ENCODE measurements at regions not wholly inside any gene's neighbourhood (a gene's known extent, or its start where the extent isn't known, plus 50 kb on each side); places are given as distances from the start of the nearest gene placed in this dataset.

DNA sequence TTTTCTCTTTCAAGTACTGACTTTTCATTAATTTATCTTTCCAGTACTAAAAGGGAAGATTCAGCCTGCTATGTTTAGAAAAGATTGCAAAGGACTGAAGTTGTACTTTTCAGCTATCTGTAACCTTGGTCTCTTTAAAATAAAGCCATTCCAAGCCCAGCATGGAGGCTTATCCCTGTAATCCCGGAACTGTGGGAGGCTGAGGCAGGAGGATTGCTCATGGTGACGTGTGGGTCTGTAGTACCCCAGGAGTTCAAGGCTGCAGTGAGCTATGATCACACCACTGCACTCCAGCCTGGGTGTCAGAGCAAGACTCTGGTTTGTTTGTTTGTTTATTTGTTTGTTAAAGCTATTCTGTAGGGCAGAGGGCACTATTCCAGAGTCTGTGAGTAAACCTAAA lies 50.6 kb upstream of the TMEM170B start:
- H3K27ac ChIP-seq (ENCODE audit: extremely low read depth, low read depth, low read length), result no peak overlapping the region
- CTCF ChIA-PET, result interaction anchor here (0.5 to 2.1 kb wide), 3 partner anchors 9 to 533 kb away, joined by 3 to 5 read pairs (median 4); no protein-coding TSS in a partner anchor
- H3K36me3 ChIP-seq (ENCODE audit: control insufficient read depth in 2 of 2, insufficient read depth in 1 of 2, low read length in 2 of 2), result no peaks in the 10 kb centered on the region
- H3K9me3 ChIP-seq (ENCODE audit: control insufficient read depth, insufficient read depth, low read depth, low read length), result no peaks in the 10 kb centered on the region
- POLR2A ChIA-PET, result no interaction called here
- H3K4me3 ChIP-seq (ENCODE audit: low read depth, low read length), result no peak overlapping the region
- no peak for TF ChIP-seq ZSCAN16 (tag by site-specific recombination; IDR thresholded peaks at IDR 0.05)
- no peak for TF ChIP-seq HOXC10 (CRISPR knock-in tag; IDR thresholded peaks at IDR 0.05)
- TF ChIP-seq, protein P1, sequence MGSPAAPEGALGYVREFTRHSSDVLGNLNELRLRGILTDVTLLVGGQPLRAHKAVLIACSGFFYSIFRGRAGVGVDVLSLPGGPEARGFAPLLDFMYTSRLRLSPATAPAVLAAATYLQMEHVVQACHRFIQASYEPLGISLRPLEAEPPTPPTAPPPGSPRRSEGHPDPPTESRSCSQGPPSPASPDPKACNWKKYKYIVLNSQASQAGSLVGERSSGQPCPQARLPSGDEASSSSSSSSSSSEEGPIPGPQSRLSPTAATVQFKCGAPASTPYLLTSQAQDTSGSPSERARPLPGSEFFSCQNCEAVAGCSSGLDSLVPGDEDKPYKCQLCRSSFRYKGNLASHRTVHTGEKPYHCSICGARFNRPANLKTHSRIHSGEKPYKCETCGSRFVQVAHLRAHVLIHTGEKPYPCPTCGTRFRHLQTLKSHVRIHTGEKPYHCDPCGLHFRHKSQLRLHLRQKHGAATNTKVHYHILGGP (tag by site-specific recombination; IDR thresholded peaks at IDR 0.05), result no peak
- no peaks in the 10 kb centered on the region for H3K4me1 ChIP-seq (ENCODE audit: control insufficient read depth, insufficient read depth, low read length)

DNA sequence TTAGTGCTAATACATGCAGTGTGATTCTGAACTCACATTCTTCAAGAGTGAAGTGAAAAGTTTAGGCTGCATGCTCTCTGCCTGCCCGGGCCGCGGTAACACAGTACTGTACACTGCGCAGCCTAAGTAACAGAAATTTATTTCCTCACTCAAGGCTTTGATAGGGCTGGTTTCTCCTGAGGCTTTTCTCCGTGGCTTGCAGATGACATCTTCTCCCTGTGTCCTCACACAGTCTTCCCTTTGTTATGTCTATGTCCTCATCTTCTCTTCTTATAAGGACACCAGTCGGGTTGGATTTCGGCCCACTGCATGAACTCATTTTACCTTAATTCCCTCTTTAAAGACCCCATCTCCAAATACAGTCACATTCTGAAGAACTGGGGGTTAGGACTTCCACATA lies 51.1 kb upstream of the TMEM170B start:
- Histone ChIP-seq H3K4me1 (ENCODE audit: control insufficient read depth, insufficient read depth, low read length) (no peaks in the 10 kb centered on the region), H3K9me3 (ENCODE audit: control insufficient read depth, insufficient read depth, low read depth, low read length) (no peaks in the 10 kb centered on the region), H3K36me3 (ENCODE audit: control insufficient read depth in 2 of 2, insufficient read depth in 1 of 2, low read length in 2 of 2) (no peaks in the 10 kb centered on the region), H3K27ac (ENCODE audit: extremely low read depth, low read depth, low read length) (no peak overlapping the region), H3K4me3 (ENCODE audit: low read depth, low read length) (no peak overlapping the region)
- ChIA-PET CTCF (interaction anchor here (1.1 to 5.5 kb wide), 3 partner anchors 10 to 314 kb away, joined by 4 to 49 read pairs (median 5); no protein-coding TSS in a partner anchor), POLR2A (no interaction called here)
- no peak for TF ChIP-seq HOXC10 (CRISPR knock-in tag; IDR thresholded peaks at IDR 0.05)
- no peak for TF ChIP-seq ZNF366 (tag by site-specific recombination; conservative IDR thresholded peaks at IDR 0.05)
- no peak for TF ChIP-seq ZNF654 (tag by site-specific recombination; IDR thresholded peaks at IDR 0.05; ENCODE audit: low read depth)
- TF ChIP-seq ZNF521 (tag by site-specific recombination; IDR thresholded peaks at IDR 0.05), result no peak
- TF ChIP-seq, protein P2, sequence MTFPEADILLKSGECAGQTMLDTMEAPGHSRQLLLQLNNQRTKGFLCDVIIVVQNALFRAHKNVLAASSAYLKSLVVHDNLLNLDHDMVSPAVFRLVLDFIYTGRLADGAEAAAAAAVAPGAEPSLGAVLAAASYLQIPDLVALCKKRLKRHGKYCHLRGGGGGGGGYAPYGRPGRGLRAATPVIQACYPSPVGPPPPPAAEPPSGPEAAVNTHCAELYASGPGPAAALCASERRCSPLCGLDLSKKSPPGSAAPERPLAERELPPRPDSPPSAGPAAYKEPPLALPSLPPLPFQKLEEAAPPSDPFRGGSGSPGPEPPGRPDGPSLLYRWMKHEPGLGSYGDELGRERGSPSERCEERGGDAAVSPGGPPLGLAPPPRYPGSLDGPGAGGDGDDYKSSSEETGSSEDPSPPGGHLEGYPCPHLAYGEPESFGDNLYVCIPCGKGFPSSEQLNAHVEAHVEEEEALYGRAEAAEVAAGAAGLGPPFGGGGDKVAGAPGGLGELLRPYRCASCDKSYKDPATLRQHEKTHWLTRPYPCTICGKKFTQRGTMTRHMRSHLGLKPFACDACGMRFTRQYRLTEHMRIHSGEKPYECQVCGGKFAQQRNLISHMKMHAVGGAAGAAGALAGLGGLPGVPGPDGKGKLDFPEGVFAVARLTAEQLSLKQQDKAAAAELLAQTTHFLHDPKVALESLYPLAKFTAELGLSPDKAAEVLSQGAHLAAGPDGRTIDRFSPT (tag by site-specific recombination; IDR thresholded peaks at IDR 0.05), result no peak
- TF ChIP-seq, protein P3, sequence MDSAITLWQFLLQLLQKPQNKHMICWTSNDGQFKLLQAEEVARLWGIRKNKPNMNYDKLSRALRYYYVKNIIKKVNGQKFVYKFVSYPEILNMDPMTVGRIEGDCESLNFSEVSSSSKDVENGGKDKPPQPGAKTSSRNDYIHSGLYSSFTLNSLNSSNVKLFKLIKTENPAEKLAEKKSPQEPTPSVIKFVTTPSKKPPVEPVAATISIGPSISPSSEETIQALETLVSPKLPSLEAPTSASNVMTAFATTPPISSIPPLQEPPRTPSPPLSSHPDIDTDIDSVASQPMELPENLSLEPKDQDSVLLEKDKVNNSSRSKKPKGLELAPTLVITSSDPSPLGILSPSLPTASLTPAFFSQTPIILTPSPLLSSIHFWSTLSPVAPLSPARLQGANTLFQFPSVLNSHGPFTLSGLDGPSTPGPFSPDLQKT (IDR thresholded peaks at IDR 0.05; ENCODE audit: borderline replicate concordance, low read depth, low read length), result no peak
- no peak for TF ChIP-seq ZSCAN23 (tag by site-specific recombination; IDR thresholded peaks at IDR 0.05)
- no peak for TF ChIP-seq ZNF510 (tag by site-specific recombination; IDR thresholded peaks at IDR 0.05; ENCODE audit: insufficient replicate concordance)

DNA sequence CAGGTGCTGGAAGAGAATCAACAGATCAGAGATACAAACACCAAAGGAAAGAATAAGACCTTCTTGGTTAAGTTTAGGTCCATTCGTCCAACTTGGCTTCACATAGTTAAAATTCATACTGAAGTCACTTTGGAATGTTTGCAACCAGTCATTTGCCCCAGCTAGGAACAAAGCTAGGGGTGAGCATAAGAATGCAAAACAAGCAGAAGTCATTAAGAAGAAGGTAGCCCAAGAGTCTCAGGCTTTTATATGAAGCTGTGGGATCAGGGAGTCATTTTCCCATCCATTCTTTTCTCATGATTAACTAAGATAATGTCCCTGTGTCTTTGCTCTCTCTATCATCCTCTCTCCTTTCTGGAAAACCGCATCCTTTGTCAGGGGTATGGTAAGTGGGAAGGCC lies 51.5 kb upstream of the TMEM170B start:
- Histone ChIP-seq H3K9me3 (ENCODE audit: control insufficient read depth, insufficient read depth, low read depth, low read length) (no peaks in the 10 kb centered on the region), H3K4me3 (ENCODE audit: low read depth, low read length) (no peak overlapping the region), H3K36me3 (ENCODE audit: control insufficient read depth in 2 of 2, insufficient read depth in 1 of 2, low read length in 2 of 2) (no peaks in the 10 kb centered on the region), H3K27ac (ENCODE audit: extremely low read depth, low read depth, low read length) (no peak overlapping the region), H3K4me1 (ENCODE audit: control insufficient read depth, insufficient read depth, low read length) (no peaks in the 10 kb centered on the region)
- POLR2A ChIA-PET, result no interaction called here
- CTCF ChIA-PET, result interaction anchor here (1.4 to 5.5 kb wide), 3 partner anchors 8 to 314 kb away, joined by 3 to 49 read pairs (median 5); no protein-coding TSS in a partner anchor
- TF ChIP-seq, protein P4, sequence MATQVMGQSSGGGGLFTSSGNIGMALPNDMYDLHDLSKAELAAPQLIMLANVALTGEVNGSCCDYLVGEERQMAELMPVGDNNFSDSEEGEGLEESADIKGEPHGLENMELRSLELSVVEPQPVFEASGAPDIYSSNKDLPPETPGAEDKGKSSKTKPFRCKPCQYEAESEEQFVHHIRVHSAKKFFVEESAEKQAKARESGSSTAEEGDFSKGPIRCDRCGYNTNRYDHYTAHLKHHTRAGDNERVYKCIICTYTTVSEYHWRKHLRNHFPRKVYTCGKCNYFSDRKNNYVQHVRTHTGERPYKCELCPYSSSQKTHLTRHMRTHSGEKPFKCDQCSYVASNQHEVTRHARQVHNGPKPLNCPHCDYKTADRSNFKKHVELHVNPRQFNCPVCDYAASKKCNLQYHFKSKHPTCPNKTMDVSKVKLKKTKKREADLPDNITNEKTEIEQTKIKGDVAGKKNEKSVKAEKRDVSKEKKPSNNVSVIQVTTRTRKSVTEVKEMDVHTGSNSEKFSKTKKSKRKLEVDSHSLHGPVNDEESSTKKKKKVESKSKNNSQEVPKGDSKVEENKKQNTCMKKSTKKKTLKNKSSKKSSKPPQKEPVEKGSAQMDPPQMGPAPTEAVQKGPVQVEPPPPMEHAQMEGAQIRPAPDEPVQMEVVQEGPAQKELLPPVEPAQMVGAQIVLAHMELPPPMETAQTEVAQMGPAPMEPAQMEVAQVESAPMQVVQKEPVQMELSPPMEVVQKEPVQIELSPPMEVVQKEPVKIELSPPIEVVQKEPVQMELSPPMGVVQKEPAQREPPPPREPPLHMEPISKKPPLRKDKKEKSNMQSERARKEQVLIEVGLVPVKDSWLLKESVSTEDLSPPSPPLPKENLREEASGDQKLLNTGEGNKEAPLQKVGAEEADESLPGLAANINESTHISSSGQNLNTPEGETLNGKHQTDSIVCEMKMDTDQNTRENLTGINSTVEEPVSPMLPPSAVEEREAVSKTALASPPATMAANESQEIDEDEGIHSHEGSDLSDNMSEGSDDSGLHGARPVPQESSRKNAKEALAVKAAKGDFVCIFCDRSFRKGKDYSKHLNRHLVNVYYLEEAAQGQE (tag by site-specific recombination; IDR thresholded peaks at IDR 0.05), result no peak
- no peak for TF ChIP-seq GLI4 (tag by site-specific recombination; IDR thresholded peaks at IDR 0.05)
- TF ChIP-seq, protein P5, sequence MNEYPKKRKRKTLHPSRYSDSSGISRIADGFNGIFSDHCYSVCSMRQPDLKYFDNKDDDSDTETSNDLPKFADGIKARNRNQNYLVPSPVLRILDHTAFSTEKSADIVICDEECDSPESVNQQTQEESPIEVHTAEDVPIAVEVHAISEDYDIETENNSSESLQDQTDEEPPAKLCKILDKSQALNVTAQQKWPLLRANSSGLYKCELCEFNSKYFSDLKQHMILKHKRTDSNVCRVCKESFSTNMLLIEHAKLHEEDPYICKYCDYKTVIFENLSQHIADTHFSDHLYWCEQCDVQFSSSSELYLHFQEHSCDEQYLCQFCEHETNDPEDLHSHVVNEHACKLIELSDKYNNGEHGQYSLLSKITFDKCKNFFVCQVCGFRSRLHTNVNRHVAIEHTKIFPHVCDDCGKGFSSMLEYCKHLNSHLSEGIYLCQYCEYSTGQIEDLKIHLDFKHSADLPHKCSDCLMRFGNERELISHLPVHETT (tag by site-specific recombination; IDR thresholded peaks at IDR 0.05), result no peak
- no peak for TF ChIP-seq ZNF175 (tag by site-specific recombination; IDR thresholded peaks at IDR 0.05)
- TF ChIP-seq FEZF1 (tag by site-specific recombination; IDR thresholded peaks at IDR 0.05), result no peak
- TF ChIP-seq YY1 (tag by site-specific recombination; IDR thresholded peaks at IDR 0.05), result no peak
- no peak for TF ChIP-seq ZNF202 (tag by site-specific recombination; IDR thresholded peaks at IDR 0.05; ENCODE audit: borderline replicate concordance)
- TF ChIP-seq ZNF571 (tag by site-specific recombination; IDR thresholded peaks at IDR 0.05), result no peak
